Astrocyte of the spinal cord (primary cell): ENCODE measurements at regions not wholly inside any gene's neighbourhood (a gene's known extent, or its start where the extent isn't known, plus 50 kb on each side); places are given as distances from the start of the nearest gene placed in this dataset.

ENCODE experiments used
- DNase-seq: peaks from one replicate; pipeline ENCODE4 v3.0.0; 2011; ENCODE audit warnings: low read depth, low spot score
- H3K4me3 ChIP-seq: 2 replicates; pipeline ENCODE4 v1.5.1; 2011; ENCODE audit warnings: low read depth, mild to moderate bottlenecking, low read length, moderate library complexity
- in situ Hi-C: cut with HindIII; loops from 2 replicates; pipeline ENCODE4 v1.10.0; 2017; ENCODE audit warnings: low sequenced_read_pairs
- TF ChIP-seq, protein P1 (sequence below): IDR thresholded peaks from 2 replicates; pipeline ENCODE4 v1.5.1; 2012; ENCODE audit warnings: low read depth, mild to moderate bottlenecking, low read length, inconsistent platforms

DNA sequence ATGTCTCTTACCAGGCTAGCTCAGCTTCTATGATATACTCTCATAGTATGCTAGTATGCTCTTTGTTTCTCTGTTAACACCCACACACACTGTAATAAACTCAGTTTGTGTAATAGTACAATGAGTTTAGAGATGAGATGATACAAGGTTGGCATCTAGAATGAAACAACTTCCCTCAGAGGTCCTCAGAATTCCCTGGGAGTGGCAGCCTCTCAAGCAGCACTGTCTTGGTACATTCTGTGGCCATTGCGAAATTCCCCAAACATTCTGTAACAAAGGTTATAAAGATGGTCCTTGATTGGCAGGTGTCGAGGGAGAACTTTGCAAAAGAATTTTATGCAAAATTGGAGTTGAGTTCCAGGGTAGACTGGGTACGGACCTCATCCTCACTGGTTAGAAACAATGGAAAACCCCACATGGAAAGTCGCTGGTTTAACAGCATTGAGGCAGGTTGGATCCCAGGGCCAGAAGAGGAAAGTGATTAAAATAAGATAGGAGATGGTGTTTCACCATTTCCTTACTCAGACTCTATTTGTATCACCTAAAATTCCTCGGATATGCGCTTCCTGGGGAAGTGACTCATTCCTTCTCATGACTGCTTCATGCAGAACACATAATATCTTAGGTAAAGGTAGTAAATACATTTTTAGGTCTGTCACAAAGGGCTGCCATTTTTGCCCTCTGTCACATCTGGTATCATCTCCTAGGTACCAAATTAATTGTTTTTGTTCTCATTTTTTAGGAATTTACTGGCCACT lies 657.8 kb downstream of the SORCS1 start:
- in situ Hi-C loops: no loop called here
- no peak overlapping the region for H3K4me3 ChIP-seq
- peak; percentile 5 for DNase-seq
- TF ChIP-seq, protein P1, sequence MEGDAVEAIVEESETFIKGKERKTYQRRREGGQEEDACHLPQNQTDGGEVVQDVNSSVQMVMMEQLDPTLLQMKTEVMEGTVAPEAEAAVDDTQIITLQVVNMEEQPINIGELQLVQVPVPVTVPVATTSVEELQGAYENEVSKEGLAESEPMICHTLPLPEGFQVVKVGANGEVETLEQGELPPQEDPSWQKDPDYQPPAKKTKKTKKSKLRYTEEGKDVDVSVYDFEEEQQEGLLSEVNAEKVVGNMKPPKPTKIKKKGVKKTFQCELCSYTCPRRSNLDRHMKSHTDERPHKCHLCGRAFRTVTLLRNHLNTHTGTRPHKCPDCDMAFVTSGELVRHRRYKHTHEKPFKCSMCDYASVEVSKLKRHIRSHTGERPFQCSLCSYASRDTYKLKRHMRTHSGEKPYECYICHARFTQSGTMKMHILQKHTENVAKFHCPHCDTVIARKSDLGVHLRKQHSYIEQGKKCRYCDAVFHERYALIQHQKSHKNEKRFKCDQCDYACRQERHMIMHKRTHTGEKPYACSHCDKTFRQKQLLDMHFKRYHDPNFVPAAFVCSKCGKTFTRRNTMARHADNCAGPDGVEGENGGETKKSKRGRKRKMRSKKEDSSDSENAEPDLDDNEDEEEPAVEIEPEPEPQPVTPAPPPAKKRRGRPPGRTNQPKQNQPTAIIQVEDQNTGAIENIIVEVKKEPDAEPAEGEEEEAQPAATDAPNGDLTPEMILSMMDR: no peak

DNA sequence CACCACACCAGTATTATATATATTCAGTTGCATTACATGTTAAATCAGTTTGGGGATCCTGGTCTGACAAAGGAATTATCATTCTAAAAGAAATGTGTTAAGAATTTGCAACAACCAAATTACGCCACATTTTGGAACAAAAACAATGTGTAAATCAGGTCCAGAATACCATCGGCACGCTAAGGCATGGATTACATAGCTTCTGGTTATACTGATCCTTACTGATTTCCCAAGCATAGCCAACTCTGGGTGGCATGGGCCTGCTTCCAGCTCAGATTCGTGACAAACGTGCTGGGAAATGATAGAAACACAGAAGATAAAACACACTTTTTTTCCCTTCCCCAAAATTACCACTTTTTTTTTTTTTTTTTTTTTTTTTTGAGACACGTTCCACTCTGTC lies 660.0 kb downstream of the SORCS1 start:
- TF ChIP-seq, protein P1: no peak

GRCh38 chr10:106502641-106503040 lies 661.9 kb downstream of the SORCS1 start:
- TF ChIP-seq, protein P1: no peak
- no peak for DNase-seq
- no peak overlapping the region for H3K4me3 ChIP-seq
- in situ Hi-C loops: no loop called here

More for the DNA sequence above, 660.0 kb downstream of the SORCS1 start:
- in situ Hi-C loops: no loop called here
- DNase-seq: no peak
- H3K4me3 ChIP-seq: no peak overlapping the region

GRCh38 chr10:106500925-106501525 lies 663.5 kb downstream of the SORCS1 start:
- in situ Hi-C loops: no loop called here
- TF ChIP-seq, protein P1: no peak
- no peak overlapping the region for H3K4me3 ChIP-seq
- DNase-seq: peak; percentile 10

GRCh38 chr10:106500041-106500924 lies 664.2 kb downstream of the SORCS1 start:
- TF ChIP-seq, protein P1: no peak
- in situ Hi-C loops: no loop called here
- H3K4me3 ChIP-seq: no peak overlapping the region
- DNase-seq: no peak

DNA sequence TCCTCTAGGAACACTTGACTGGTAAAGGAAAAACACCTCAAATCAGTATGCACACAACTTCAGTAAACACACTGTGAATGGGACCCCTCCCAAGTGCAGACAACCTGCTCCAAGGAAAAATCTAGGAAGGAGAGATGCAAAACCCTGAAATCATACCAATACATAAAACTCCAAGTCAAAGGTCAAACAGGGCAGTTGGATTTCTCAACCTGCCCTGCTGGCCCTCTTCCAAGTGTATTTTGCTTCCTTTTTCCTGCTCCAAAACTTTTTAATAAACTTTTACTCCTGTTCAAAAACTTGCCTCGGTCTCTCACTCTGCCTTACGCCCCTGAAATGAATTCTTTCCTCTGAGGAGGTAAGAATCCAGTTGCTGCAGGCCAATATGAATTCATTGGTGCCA lies 665.1 kb downstream of the SORCS1 start:
- TF ChIP-seq, protein P1: no peak
- no peak for DNase-seq
- in situ Hi-C loops: no loop called here
- H3K4me3 ChIP-seq: no peak overlapping the region
